ENCODE measurements at regions not wholly inside any gene's neighbourhood (a gene's known extent, or its start where the extent isn't known, plus 50 kb on each side); places are given as distances from the start of the nearest gene placed in this dataset.

- DNase-seq: no peak
Observed at GRCh38 chr21:35412231-35412630, 363.1 kb upstream of the RUNX1 start.

- no peak for DNase-seq
Observed at GRCh38 chr21:35411434-35411833, 362.3 kb upstream of the RUNX1 start.

- no peak for DNase-seq
Observed at GRCh38 chr21:35410656-35411055, 361.6 kb upstream of the RUNX1 start.

GRCh38 chr21:35410123-35410522, 361.0 kb upstream of the RUNX1 start:
- DNase-seq: no peak

- DNase-seq: no peak
Observed at GRCh38 chr21:35408401-35408800, 359.3 kb upstream of the RUNX1 start.

- DNase-seq: no peak
Observed at GRCh38 chr21:35406635-35407034, 357.5 kb upstream of the RUNX1 start.

- no peak for DNase-seq
Observed at GRCh38 chr21:35405981-35406380, 356.9 kb upstream of the RUNX1 start.

- no peak for DNase-seq
Observed at GRCh38 chr21:35404247-35404646, 355.1 kb upstream of the RUNX1 start.

- DNase-seq: no peak
Observed at GRCh38 chr21:35402061-35402460, 353.0 kb upstream of the RUNX1 start.

- DNase-seq: no peak
Observed at GRCh38 chr21:35401476-35401875, 352.4 kb upstream of the RUNX1 start.

- no peak for DNase-seq
Observed at GRCh38 chr21:35400233-35400939, 351.3 kb upstream of the RUNX1 start.

- no peak for DNase-seq
Observed at GRCh38 chr21:35399706-35400105, 350.6 kb upstream of the RUNX1 start.

- DNase-seq: no peak
Observed at GRCh38 chr21:35399002-35399530, 350.0 kb upstream of the RUNX1 start.

GRCh38 chr21:35398346-35398982, 349.4 kb upstream of the RUNX1 start:
- DNase-seq: no peak

- DNase-seq: no peak
Observed at GRCh38 chr21:35397781-35398180, 348.7 kb upstream of the RUNX1 start.

GRCh38 chr21:35396655-35397054, 347.6 kb upstream of the RUNX1 start:
- no peak for DNase-seq

GRCh38 chr21:35395728-35396127, 346.6 kb upstream of the RUNX1 start:
- DNase-seq: no peak

GRCh38 chr21:35394634-35395369, 345.7 kb upstream of the RUNX1 start:
- DNase-seq: no peak

GRCh38 chr21:35394049-35394448, 344.9 kb upstream of the RUNX1 start:
- peak in 1 of 2 experiments; percentile 16 for DNase-seq

GRCh38 chr21:35390013-35390776, 341.1 kb upstream of the RUNX1 start:
- DNase-seq: peak; percentile 8 to 64

GRCh38 chr21:35386491-35387079, 337.5 kb upstream of the RUNX1 start:
- DNase-seq: no peak

- DNase-seq: no peak
Observed at GRCh38 chr21:35384375-35384774, 335.3 kb upstream of the RUNX1 start.

- no peak for DNase-seq
Observed at GRCh38 chr21:35382696-35383095, 333.6 kb upstream of the RUNX1 start.

Data from NCI-H446 (cell line).